Ureter (tissue), 1 donor: ENCODE measurements at regions not wholly inside any gene's neighbourhood (a gene's known extent, or its start where the extent isn't known, plus 50 kb on each side); places are given as distances from the start of the nearest gene placed in this dataset.
"Not testable (repeated sequence)": the region's sequence is repeated elsewhere in the genome, so short reads cannot be mapped to it uniquely, and the experiment has no call there.

Experiments used
- DNase-seq: peaks from one replicate; pipeline ENCODE4 v3.0.0-alpha.2; 2020; ENCODE audit warnings: low spot score
- donor health status: DM: yes; HTN: yes; CAD: no.

- DNase-seq = no peak
Measured at GRCh38 chr6:14875481-14876063, 370.3 kb upstream of the JARID2 start.

- DNase-seq = no peak
Measured at GRCh38 chr6:14876778-14877613, 368.9 kb upstream of the JARID2 start.

- no peak for DNase-seq
Measured at GRCh38 chr6:14877758-14878157, 368.1 kb upstream of the JARID2 start.

- DNase-seq = no peak
Measured at GRCh38 chr6:14880052-14880451, 365.8 kb upstream of the JARID2 start.

GRCh38 chr6:14880677-14881076 is 365.2 kb upstream of the JARID2 start:
- no peak for DNase-seq

GRCh38 chr6:14881398-14881797 is 364.5 kb upstream of the JARID2 start:
- DNase-seq = no peak

- DNase-seq = no peak
Measured at GRCh38 chr6:14882394-14883026, 363.4 kb upstream of the JARID2 start.

- DNase-seq = no peak
Measured at GRCh38 chr6:14883921-14884320, 361.9 kb upstream of the JARID2 start.

- no peak for DNase-seq
Measured at GRCh38 chr6:14885498-14885897, 360.4 kb upstream of the JARID2 start.

- no peak for DNase-seq
Measured at GRCh38 chr6:14887181-14887580, 358.7 kb upstream of the JARID2 start.

- no peak for DNase-seq
Measured at GRCh38 chr6:14887986-14888574, 357.8 kb upstream of the JARID2 start.

- no peak for DNase-seq
Measured at GRCh38 chr6:14888575-14889000, 357.3 kb upstream of the JARID2 start.

- no peak for DNase-seq
Measured at GRCh38 chr6:14889188-14889587, 356.7 kb upstream of the JARID2 start.

- no peak for DNase-seq
Measured at GRCh38 chr6:14889611-14890593, 356.0 kb upstream of the JARID2 start.

GRCh38 chr6:14891820-14892375 is 354.0 kb upstream of the JARID2 start:
- not testable (repeated sequence) for DNase-seq

- no peak for DNase-seq
Measured at GRCh38 chr6:14894105-14894504, 351.8 kb upstream of the JARID2 start.

GRCh38 chr6:14896475-14896874 is 349.4 kb upstream of the JARID2 start:
- no peak for DNase-seq

- no peak for DNase-seq
Measured at GRCh38 chr6:14897831-14898230, 348.0 kb upstream of the JARID2 start.

- not testable (repeated sequence) for DNase-seq
Measured at GRCh38 chr6:14899441-14899840, 346.4 kb upstream of the JARID2 start.

- no peak for DNase-seq
Measured at GRCh38 chr6:14900919-14901318, 344.9 kb upstream of the JARID2 start.
